HT-29 (cell line): ENCODE measurements at regions not wholly inside any gene's neighbourhood (a gene's known extent, or its start where the extent isn't known, plus 50 kb on each side); places are given as distances from the start of the nearest gene placed in this dataset.

Experiments used
- DNase-seq: peaks from one replicate; pipeline ENCODE4 v3.0.0-alpha.2; 2015; ENCODE audit warnings: low spot score

DNA sequence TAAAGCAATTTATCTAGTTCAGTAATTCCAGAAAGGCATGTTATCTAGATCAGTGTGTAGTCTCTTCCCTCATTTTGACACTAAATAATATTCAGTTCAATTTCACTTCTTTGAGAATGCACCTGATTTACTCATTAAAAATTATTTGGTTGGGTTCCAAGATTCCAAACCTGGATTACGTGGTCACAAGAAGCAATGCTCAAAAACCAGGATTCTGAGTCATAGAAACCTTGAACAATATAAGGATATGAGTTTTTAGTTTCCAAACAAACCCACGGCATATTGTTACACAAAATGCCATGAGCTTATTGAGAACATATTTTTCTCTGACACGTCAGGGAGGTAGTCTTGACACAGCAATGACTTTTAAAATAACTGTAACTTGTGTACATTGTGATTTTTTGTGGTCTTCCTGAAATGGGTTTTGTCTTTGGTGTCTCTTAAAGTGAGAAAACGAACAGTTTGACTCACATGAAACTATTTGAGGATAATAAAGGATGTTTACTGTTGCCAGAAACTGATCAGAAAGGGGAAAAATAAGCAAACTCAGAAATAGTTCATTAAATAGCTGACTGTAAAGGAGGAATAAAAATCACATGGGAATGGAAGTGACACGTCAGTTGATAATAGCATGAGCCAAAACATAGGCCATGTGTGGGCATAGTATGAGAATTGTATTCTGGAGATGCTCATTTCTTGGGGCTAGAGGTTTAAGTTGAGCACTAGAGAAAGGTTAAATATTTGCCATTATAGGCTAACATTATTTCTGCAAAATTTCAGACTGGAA lies 617.7 kb upstream of the CDH2 start:
- no peak for DNase-seq

DNA sequence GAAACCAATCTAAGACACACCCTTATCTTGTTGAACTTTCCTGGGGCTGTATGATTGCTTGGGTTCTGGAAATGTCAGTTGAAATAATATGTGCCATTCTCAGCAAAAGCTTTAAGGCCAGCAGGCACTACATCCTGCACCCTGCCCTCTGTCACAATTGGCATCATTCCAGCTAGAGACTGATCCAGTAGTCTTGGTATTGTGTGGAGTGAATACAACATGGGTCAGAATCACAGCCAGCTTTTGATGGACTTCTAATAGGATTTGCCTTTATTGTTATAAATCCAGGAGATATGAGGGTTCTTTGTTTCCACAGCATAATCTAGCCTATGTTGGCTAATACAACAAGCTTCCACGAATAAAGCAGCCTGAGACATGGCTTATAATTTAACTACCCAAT lies 617.0 kb upstream of the CDH2 start:
- DNase-seq, result no peak

DNA sequence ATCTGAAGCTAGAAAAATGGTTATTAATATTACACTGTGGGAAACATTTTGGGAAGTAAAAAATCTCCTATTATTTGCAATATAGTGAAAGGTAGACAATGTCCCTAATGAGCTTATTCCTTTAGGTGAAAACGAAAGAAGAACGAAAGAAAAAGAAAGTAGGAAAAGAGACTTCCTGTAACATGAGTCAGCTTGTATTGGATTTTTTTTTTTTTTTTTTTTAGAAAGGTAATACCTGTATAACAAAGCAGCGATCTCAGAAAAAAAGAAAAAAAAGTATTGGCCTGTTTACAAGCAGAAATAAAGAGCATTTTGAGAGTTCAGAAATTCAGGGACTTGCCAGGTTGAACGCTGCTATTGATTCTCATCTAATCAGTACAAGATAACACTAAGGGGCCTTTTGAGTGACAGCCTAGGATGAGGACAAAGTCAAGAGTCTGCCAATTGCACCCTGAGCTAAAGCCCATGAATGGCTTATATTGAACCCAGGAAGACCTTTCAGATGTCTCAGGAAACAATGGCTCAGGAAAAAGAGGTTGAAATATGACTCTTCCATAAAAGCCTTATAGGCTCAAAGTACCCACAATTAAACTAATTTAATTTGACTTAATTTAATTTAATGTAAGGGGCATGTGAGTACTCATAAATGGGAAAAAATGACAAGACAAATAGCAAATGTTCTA lies 615.6 kb upstream of the CDH2 start:
- DNase-seq, result no peak

DNA sequence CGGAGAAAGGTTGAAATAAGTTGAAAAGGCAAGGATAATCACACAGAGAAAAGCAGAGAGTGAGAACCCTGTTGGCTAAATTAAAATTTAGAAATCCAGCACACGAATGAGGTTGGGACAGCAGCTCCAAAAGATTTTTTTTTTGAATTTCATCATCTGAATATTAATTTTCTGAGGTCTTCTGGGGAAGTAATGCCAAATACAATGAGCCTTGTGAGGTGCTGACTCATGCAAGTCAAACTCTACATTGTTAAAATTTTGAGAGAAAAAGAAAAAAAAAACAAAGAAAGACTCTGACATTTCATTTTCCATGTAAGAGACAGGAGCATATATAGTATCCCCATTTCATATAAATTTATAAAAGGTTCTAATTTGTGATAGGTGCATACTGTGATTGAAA lies 614.2 kb upstream of the CDH2 start:
- no peak for DNase-seq

DNA sequence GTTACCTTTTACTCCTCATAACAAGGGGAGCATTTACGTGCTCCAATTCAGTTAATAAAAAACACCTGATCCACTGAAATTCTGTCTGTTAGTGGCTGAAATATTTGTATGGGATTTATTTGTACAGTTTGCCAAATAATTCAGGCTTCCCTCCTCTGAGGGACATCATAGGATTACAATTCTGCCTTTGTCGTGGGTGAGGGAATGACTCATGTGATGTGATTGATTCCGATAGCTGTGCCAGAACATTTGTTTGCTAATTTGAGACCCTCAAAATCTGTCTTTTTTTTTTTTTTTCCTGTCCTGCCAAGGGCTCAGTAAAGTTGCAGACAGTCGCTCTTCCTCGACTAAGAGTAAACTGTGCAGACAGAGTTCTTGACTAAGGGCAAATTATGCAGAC lies 612.6 kb upstream of the CDH2 start:
- DNase-seq, result no peak

DNA sequence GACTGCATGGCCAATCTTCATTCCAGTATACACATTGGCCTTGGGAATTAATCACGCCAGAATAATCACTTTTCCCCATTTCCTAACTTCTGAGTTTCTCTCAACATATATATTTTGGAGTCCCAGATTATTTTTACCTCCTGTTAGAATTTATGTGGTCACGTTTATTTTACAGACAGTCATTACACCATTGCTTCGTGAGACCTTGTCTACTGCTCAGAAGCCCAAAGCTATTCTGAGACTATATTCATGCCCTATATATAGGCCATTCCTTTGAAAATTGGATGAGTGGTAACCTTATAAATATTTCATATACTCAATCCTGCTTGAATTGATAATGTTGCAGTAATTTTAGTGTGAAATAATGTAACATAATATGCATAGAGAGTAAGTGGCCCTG lies 610.0 kb upstream of the CDH2 start:
- no peak for DNase-seq

DNA sequence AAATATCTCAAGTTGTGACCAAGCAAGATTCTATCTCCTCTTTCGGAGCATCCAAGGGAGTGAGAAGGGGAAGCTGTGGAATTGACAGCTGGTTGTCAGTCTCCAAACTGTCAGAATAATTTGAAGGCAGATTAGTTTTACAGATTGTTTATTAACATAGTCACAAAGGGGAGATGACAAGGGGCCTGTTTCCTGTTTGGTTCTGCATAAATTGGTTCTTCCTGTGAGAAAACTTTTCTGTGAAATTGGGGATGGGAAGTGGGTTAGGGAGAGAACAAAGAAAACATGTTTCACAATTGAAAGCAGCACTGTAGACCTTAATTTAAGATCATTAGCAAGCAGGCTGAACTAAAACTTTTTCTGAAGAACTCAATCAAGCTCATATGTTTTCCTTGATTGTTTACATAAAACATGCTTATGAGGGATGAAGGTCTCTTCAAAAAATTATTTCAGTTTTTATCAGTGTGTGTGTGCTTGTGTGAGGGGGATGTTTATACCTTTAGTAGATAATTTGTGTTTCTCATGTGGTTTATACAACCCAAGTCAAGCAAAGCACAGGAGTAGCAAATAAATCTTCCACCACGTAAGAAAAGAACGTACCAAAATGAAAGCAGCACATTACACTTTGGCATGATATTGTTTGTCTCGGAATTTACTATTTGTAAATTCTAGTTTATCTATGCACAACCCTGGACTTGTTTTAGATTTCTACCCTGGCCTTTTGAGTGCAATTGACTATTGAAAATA lies 604.9 kb upstream of the CDH2 start:
- no peak for DNase-seq

DNA sequence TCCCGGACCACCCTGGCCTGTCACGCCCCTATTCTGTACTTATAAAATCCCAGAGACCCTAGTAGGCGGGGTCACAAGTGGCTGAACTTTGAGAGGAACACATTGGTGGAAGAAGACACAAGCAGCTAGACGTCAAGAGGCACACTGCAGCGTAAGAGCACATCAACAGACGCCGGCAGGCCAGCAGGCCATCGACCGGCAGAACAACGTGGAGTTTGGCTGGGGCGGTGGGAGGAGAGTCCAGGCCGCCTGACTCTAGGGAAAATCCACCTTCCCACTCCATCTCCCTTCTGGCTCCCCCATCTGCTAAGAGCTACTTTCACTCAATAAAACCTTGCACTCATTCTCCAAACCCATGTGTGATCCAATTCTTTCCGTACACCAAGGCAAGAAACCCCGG lies 601.8 kb upstream of the CDH2 start:
- no peak for DNase-seq

DNA sequence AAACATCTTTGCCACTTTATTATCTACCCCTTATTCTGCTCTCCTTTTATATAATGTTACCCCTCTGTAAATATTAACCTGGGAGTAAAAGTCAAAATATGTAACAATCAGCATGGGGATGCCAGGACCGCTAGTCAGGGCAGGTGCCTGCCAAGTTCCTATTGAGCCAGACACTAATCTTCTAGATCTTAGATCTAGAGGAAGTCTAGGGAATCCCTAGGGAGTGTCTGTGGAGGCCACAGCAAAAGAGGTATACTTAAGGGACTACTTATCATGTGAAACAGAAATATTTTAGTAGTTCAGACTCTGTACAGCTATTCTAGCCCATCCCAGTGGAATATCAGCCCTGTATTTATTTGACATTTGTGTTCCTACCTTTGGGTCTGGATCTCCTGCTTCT lies 600.8 kb upstream of the CDH2 start:
- DNase-seq, result no peak

DNA sequence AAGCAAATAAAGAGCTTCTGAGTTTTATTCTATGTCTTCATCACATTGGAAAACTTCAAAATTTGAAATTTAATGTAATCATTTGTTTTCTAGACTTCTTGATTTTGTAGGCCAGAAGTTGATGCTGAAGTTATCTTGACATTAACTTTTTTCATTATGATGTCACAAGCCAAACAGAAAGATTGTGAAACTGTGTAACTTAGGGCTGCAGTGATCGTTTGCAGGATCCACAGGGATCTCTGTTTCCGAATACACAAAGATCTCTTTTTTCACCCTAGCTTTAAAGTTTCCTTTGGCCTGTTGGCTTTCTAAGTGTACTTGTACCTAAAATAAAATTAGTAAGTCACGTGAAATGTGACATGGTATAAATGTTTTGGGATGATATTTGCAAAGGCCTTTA lies 594.9 kb upstream of the CDH2 start:
- no peak for DNase-seq

DNA sequence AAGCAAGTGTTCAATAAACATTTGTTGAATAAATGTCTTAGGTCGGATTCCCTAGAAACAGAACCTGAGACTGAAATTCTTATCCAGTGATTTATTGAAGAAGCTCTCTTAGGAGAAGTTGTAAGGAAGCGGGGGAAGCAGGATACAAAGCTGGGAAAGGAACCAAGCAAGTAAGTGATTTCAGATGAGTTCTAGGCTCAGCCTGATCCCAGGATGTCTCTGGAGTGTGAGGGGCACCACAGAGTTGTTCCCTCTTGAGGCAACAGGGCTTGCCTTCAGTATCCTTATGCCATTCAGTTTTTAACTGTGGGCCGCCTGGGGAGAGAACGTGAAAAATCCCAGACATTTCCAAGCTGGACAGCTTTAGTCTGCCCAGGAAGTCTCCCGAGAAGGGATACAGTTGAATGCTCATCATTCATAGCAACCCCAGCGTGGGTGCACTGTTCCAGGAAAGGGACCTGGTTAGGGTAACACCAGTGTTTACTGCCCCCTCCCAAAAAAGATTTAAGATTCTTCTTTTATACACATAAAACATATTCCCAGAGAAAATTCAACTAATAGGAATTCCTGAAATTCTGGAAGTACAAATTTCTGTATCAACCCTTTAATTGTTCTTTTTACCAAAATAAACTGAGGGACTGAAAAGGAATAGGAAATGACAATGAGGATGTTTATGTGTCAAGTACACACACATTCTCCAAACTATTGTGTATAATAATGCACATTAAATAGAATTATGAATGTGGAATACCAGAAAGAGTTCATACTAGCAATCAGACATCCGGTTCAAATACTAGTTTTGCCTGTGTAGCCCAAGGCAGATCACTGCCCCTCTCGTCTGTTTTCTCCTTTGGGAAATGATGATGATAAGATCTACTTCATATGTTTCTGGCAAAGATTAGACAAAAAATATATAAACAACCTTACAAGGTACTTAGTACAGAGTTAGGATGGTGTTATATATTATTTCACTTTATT lies 592.1 kb upstream of the CDH2 start:
- DNase-seq, result no peak

DNA sequence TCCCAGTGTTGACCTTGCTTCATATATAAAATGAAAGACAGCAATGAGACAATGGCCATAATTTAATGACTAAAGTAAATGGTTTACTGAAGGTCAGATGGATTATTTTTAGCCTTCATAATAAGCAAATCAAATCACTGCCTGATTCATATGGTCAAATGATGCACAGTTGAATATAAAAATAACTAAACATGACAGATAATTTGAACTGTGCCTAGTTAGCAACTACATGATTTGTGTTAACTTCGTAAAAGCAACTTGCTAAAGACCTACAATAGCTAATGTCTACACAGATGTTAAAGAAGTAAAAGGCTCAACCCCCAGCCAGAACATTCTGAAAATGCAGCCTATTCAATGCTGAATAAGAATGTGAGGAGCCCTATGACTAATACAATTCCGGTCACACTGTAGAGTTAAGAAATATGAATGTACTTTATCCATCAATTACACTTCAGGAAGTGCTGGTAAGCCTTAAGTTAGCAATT lies 590.8 kb upstream of the CDH2 start:
- no peak for DNase-seq

DNA sequence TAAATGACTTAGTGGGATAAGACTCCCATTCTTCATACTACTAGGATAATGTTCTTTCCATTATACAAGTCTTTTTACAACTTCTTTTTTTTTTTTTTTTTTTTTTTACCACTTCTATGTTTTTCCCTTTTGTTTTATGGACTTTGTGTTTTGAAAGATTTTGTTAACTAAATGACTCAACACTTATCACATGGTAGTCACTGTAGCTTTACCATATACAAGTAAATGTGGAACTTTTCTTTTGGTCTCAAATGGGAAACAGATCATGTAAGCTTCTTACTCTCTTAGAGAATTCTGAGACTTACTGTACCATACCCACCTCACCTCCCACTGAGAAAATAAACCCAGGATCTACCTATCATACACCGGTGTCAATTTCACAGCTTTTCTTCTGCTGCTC lies 590.3 kb upstream of the CDH2 start:
- no peak for DNase-seq

DNA sequence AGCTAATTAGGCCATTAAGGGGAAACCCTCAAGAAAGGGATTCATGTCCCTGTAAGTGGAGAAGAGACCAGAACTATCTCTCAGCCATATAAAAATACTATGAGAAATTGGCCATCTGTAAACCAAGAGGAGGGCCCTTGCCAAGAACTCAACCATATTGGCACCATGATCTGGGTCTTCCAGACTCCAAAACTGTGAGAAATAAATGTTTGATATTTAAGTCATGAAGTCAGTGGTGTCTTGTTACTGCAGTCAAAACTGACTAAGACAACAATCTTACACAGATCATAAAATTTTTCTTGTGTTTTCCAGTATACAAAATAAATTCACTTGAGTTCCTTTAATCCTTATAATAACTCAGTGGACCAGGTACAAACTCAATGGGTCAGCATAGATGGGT lies 589.8 kb upstream of the CDH2 start:
- no peak for DNase-seq

DNA sequence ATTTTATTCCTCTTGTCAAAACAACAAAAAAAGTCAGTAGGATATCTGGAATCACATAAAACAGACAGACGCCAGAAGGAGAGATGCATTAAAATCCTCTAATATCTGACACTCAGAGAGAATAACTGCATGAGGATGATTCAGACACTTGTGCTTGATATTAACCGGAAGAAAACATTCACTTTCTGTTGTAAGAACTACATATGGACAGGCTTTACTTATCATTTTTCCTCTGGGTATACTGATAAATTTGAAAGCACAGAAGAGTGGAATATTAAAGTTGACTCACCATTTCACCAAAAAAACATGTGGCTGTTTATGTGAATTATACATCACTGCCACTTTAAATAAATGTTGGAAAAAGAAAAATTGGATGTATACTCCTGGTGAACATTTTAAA lies 589.1 kb upstream of the CDH2 start:
- no peak for DNase-seq

DNA sequence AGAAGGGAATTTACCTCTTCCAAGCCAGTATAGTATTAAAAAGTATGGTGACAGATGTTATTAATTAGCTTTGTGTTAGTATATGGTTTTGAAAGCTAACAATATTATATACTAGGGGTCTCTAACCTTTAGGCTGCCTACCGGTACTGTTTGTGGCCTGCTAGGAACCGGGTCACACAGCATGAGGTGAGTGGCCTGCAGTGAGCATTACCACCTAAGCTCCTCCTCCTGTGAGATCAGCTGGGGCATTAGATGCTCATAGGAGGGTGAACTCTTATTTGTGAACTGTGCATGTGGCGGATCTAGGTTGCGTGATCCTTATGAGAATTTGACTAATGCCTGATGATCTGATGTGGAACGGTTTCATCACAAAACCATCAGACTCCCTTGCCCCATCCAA lies 583.4 kb upstream of the CDH2 start:
- DNase-seq, result no peak

DNA sequence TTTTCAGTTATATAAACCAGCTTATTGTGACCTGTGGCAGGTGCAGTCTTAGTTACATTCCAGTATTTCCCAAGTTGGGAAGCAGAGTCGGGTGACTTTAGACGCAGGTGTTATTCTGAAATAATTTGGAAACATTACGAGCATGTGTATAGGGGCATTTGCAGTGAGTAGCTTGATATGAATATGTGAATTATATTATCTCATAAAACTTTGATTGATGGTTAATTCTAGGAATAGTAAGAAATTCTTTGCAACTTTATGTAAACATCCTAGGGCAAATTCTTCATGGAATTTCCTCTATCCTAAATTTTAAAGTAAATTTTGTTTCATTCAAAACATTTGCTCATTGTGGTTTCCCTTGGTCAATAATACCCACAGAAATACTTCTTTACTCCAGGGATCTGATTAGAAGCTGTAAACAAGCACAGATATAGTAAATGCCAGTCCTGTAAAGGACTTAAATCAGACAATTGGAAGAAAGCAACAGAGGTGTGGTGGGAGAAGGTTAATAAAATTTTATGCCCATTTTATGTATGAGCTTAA lies 580.6 kb upstream of the CDH2 start:
- DNase-seq, result no peak

DNA sequence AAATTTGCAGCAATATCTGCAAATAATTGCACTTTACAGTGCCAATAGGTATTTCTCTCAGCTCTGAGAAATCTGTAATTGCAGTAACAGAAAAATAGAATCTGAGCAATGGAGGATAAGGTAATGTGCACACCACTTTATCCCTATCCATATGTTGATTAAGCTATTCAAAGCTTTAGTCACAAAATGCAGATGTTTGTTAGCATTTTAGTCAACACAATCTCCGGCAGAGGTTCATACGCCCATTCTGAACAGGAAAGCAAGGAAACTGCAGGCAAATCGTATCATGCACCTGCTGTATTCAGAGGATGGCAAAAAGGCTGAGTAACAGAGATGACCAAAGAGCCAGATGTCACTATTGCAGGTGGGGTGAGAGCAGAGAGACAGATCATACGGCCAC lies 566.2 kb upstream of the CDH2 start:
- no peak for DNase-seq

DNA sequence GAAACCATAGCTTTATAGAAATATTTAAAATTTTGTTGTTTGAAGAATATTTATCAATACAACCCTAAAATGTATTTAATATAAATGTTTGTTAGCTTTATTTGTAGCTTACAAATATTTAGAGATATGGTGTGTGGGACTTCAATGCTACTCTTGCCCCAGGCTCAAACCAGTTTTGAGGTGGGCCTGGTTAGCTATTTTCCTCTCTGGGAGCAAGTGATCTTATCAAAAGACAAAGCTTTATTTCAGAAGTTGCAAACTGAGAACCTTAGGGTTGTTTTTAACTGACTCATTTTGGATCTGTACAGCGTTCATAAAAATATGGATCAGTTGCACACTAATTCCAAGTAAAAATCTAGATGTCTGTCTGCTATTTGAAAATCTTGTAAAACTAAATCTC lies 563.6 kb upstream of the CDH2 start:
- DNase-seq, result no peak

DNA sequence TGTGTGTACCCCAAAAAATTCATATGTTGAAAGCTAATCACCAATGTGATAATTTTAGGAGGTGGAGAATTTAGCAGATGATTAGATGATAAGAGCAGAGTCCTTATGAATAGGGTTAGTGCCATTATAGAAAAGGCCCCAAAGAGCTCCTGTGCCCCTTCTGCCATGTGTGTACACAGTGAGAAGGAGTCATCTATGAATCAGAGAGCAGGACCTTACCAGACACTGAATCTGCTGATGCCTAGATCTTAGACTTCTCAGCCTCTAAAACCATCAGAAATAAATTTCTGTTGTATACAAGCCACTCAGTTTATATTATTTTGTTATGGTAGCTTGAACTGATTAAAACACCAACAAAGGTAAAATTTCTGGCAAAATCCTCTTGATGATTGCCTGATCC lies 560.0 kb upstream of the CDH2 start:
- DNase-seq, result no peak

DNA sequence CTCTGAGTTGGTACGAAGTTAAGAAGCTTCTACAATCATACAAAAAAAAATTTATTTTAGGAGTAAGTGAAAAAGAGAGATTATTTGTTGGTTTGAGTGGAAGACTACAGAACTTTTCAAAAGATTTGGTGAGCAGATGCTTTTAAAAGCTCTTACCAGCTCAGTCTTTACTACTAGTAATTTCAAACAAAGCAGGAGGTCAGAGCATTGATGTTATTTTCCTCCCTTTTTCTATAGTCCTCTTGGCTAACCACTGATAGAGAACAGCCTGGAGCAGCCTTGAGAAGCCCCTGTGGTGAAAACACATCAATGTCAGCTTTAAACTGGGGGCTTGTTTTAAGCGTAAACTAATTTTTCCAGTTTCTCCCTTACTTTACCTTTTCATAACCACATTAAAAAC lies 559.3 kb upstream of the CDH2 start:
- DNase-seq, result no peak
